ENCODE measurements at regions not wholly inside any gene's neighbourhood (a gene's known extent, or its start where the extent isn't known, plus 50 kb on each side); places are given as distances from the start of the nearest gene placed in this dataset.

- TF ChIP-seq, protein P1, sequence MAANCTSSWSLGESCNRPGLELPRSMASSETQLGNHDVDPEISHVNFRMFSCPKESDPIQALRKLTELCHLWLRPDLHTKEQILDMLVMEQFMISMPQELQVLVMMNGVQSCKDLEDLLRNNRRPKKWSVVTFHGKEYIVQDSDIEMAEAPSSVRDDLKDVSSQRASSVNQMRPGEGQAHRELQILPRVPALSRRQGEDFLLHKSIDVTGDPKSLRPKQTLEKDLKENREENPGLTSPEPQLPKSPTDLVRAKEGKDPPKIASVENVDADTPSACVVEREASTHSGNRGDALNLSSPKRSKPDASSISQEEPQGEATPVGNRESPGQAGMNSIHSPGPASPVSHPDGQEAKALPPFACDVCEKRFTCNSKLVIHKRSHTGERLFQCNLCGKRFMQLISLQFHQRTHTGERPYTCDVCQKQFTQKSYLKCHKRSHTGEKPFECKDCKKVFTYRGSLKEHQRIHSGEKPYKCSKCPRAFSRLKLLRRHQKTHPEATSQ (tag by site-specific recombination; IDR thresholded peaks at IDR 0.05) = no peak
- TF ChIP-seq, protein P2, sequence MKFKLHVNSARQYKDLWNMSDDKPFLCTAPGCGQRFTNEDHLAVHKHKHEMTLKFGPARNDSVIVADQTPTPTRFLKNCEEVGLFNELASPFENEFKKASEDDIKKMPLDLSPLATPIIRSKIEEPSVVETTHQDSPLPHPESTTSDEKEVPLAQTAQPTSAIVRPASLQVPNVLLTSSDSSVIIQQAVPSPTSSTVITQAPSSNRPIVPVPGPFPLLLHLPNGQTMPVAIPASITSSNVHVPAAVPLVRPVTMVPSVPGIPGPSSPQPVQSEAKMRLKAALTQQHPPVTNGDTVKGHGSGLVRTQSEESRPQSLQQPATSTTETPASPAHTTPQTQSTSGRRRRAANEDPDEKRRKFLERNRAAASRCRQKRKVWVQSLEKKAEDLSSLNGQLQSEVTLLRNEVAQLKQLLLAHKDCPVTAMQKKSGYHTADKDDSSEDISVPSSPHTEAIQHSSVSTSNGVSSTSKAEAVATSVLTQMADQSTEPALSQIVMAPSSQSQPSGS (tag by site-specific recombination; IDR thresholded peaks at IDR 0.05; ENCODE audit: low read depth) = no peak
- no peak for TF ChIP-seq YY1 (tag by site-specific recombination; IDR thresholded peaks at IDR 0.05)
These were observed 167.9 kb downstream of the TBX18 start for GRCh38 chr6:84596488-84596887.

Data from HEK293 (cell line).